Nephron progenitor cell (in vitro differentiated cells): ENCODE measurements at regions not wholly inside any gene's neighbourhood (a gene's known extent, or its start where the extent isn't known, plus 50 kb on each side); places are given as distances from the start of the nearest gene placed in this dataset.
"Not testable (repeated sequence)": the region's sequence is repeated elsewhere in the genome, so short reads cannot be mapped to it uniquely, and the experiment has no call there.

Source experiments
- DNase-seq: peaks from one replicate; pipeline ENCODE4 v3.0.0; 2021
- H3K27ac Mint-ChIP-seq: 2 replicates; pipeline ENCODE4 v1.8.0; 2021; ENCODE audit warnings: mild to moderate bottlenecking, moderate library complexity, mixed read lengths
- H3K27me3 Mint-ChIP-seq: 2 replicates; pipeline ENCODE4 v1.8.0; 2021; ENCODE audit warnings: mild to moderate bottlenecking, low read depth, mixed read lengths; ENCODE audit not compliant: poor library complexity
- H3K36me3 Mint-ChIP-seq: 2 replicates; pipeline ENCODE4 v1.8.0; 2021; ENCODE audit warnings: low read depth, mixed read lengths
- H3K4me1 Mint-ChIP-seq: 2 replicates; pipeline ENCODE4 v1.8.0; 2021; ENCODE audit warnings: mixed read lengths
- H3K4me3 Mint-ChIP-seq: 2 replicates; pipeline ENCODE4 v1.8.0; 2021; ENCODE audit warnings: mild to moderate bottlenecking, moderate library complexity, mixed read lengths
- H3K9me3 Mint-ChIP-seq: 2 replicates; pipeline ENCODE4 v1.8.0; 2021; ENCODE audit warnings: mild to moderate bottlenecking, moderate library complexity, mixed read lengths
- CTCF ChIP-seq: fragments of 200-600 bp; sonication (generic); IDR thresholded peaks from 2 replicates; pipeline ENCODE4 v1.5.0; 2021; ENCODE audit warnings: antibody characterized with exemption

DNA sequence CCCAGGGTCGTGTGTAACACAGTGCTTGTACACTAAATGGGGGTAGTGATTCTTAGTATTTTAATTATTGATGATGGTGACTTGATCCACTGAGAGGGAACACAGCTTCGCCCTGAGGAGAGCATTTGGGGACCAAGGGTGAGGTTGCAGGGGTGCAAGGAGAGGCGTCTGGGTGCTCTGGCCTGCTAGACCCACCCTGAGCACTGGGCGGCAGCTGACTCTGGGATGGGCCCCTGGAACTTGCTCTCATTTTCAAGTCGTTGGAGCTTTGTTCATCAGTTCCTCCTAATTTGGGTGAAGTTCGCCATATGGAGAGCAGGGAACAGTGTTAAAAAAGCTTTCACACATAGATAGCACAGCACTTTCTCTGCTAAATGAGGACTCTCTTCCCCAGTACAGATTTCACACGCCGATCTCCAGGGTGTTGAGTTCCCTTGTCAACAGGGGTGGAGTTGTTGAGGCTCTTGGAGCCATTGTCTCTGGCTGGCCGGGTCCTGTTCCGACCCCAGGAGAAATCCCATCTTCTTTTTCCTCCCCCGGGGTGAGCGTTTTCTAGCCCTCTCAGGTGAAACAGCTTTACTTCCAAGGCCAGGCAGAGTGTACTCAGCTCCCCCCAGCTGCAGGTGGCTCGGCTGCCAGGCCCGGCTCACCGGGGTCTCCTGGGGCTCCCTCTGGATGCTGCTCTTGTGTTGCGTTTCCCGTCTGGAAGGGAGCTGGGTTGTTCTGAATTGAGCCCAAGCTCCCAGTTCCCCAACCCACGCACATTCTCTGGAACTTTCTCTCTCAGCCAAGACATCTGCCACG lies 367.4 kb downstream of the RPS6KC1 start:
- Mint-ChIP-seq H3K4me3 (no peak overlapping the region), H3K36me3 (no peaks in the 10 kb centered on the region), H3K4me1 (peaks cover 14% of the 10 kb centered on the region), H3K27ac (peak overlapping the region; percentile 21), H3K9me3 (peaks cover 11% of the 10 kb centered on the region), H3K27me3 (peaks cover 21% of the 10 kb centered on the region)
- DNase-seq = no peak
- no peak for TF ChIP-seq CTCF

DNA sequence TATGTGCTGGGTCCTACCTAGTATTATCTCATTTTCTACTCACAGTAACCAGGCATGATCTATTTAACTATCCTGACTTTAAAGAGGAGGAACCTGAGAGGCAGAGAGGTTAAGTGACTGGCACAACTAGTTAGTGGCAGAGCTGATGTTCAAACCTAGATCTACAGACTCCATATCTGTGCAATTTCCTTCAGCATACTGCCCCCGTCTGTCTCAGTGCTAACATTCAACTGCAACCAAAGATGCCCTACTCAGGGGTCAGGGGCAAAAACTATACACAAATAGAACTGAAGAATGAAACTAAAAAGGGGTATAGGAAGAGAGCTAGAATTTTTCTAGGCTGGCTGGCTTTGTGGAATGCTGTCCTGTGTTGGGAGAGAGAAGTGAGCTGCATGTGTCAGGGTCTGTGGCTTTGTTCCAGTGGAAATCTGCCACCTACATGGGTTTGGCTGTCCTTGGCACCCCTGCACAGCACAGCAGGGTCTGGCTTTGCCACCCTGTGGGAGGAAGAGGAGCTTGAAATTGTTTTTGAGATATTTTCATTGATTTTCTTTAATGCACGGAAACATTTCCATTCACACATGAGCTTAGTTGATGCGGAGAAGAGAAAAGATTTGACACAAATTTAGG lies 368.5 kb downstream of the RPS6KC1 start:
- H3K9me3 Mint-ChIP-seq = peaks cover 11% of the 10 kb centered on the region
- peak overlapping the region; percentile 83 for H3K27ac Mint-ChIP-seq
- H3K36me3 Mint-ChIP-seq = no peaks in the 10 kb centered on the region
- H3K4me1 Mint-ChIP-seq = peaks cover 14% of the 10 kb centered on the region
- no peak for DNase-seq
- no peak for TF ChIP-seq CTCF
- H3K27me3 Mint-ChIP-seq = peaks cover 21% of the 10 kb centered on the region
- H3K4me3 Mint-ChIP-seq = no peak overlapping the region

GRCh38 chr1:213421178-213421577 lies 370.1 kb downstream of the RPS6KC1 start:
- Mint-ChIP-seq H3K9me3 (peaks cover 11% of the 10 kb centered on the region), H3K27me3 (peaks cover 22% of the 10 kb centered on the region), H3K4me1 (peaks cover 14% of the 10 kb centered on the region)
- not testable (repeated sequence) for H3K4me3 Mint-ChIP-seq, H3K36me3 Mint-ChIP-seq, H3K27ac Mint-ChIP-seq, DNase-seq

GRCh38 chr1:213423041-213423440 lies 372.0 kb downstream of the RPS6KC1 start:
- Mint-ChIP-seq H3K9me3 (peaks cover 11% of the 10 kb centered on the region), H3K4me1 (peaks cover 12% of the 10 kb centered on the region), H3K27me3 (peaks cover 14% of the 10 kb centered on the region), H3K4me3 (no peak overlapping the region), H3K36me3 (no peaks in the 10 kb centered on the region), H3K27ac (no peak overlapping the region)
- no peak for TF ChIP-seq CTCF
- no peak for DNase-seq

GRCh38 chr1:213423605-213424004 lies 372.6 kb downstream of the RPS6KC1 start:
- peaks cover 11% of the 10 kb centered on the region for H3K9me3 Mint-ChIP-seq
- H3K4me3 Mint-ChIP-seq = no peak overlapping the region
- no peak overlapping the region for H3K27ac Mint-ChIP-seq
- TF ChIP-seq CTCF = no peak
- DNase-seq = no peak
- peaks cover 6% of the 10 kb centered on the region for H3K4me1 Mint-ChIP-seq
- peaks cover 14% of the 10 kb centered on the region for H3K27me3 Mint-ChIP-seq
- H3K36me3 Mint-ChIP-seq = no peaks in the 10 kb centered on the region

- TF ChIP-seq CTCF = no peak
These were observed 374.5 kb downstream of the RPS6KC1 start for GRCh38 chr1:213425376-213426030.

More at GRCh38 chr1:213425376-213426030, 374.5 kb downstream of the RPS6KC1 start:
- DNase-seq = no peak
- Mint-ChIP-seq H3K27me3 (peaks cover 21% of the 10 kb centered on the region), H3K4me1 (no peaks in the 10 kb centered on the region), H3K27ac (no peak overlapping the region), H3K9me3 (no peaks in the 10 kb centered on the region), H3K4me3 (no peak overlapping the region), H3K36me3 (no peaks in the 10 kb centered on the region)
